Spinal cord (tissue), 9 donors: ENCODE measurements at regions not wholly inside any gene's neighbourhood (a gene's known extent, or its start where the extent isn't known, plus 50 kb on each side); places are given as distances from the start of the nearest gene placed in this dataset.
"Not testable (repeated sequence)": the region's sequence is repeated elsewhere in the genome, so short reads cannot be mapped to it uniquely, and the experiment has no call there.

ENCODE experiments used
- DNase-seq, 6 donors: peaks; one replicate each; pipeline versions ENCODE4 v3.0.0 to v3.0.0-alpha.2; 2013 to 2015; ENCODE audit warnings: low spot score in 6 of 6, low read depth in 4 of 6
- H3K27ac ChIP-seq: one replicate; pipeline ENCODE4 v1.5.1; 2013; ENCODE audit warnings: low read depth, low read length, control low read depth
- H3K27me3 ChIP-seq: one replicate; pipeline ENCODE4 v1.6.1; 2013; ENCODE audit warnings: low read length; ENCODE audit not compliant: control insufficient read depth, insufficient read depth
- H3K36me3 ChIP-seq: one replicate; pipeline ENCODE4 v1.6.1; 2013; ENCODE audit warnings: low read length; ENCODE audit not compliant: control insufficient read depth, insufficient read depth
- H3K4me1 ChIP-seq: one replicate; pipeline ENCODE4 v1.6.1; 2013; ENCODE audit warnings: low read length; ENCODE audit not compliant: control insufficient read depth, insufficient read depth
- H3K4me3 ChIP-seq: one replicate; pipeline ENCODE4 v1.5.1; 2013; ENCODE audit warnings: low read depth, low read length, control low read depth
- H3K9me3 ChIP-seq: one replicate; pipeline ENCODE4 v1.6.1; 2013; ENCODE audit warnings: low read length; ENCODE audit not compliant: control insufficient read depth, insufficient read depth
- WGBS: methylation state at CpG from one replicate; pipeline ENCODE4 v1.1.5; 2013; ENCODE audit warnings: missing lambda C conversion rate; ENCODE audit not compliant: insufficient coverage; 5-methylcytosine and 5-hydroxymethylcytosine counted together
- donor health status: healthy.

DNA sequence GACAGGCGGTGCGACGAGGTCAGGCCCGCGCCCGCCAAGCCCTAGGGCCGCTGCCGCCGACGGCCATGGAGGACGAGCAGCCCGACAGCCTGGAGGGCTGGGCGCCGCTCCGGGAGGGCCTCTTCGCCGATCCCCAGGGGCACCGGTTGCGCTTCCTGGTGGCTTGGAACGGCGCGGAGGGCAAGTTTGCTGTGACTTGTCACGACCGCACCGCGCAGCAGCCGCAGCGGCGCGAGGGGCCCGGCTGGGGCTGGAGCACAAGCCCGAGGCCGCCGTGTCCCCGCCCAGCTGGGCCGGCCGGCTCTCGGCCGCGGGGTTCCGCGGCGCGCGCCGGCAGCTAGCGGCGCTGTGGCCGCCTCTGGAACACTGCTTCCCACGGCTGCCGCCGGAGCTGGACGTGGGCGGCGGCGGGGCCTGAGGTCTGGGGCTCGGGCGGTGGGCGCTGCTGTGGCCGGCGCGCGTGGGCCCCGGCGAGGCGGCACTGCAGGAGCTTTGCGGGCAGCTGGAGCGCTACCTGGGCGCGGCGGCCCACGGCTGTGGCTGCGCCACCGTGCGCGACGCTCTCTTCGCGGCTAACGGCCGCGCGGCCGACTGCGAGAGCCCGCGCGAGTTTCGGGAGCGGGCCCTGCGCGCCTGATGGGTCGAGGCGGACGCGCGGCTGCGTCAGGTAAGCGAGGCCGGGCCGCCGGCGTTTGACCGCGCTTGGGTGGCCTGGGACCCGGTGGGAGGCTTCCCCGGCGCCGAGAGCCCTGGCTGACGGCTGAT is 122.0 kb upstream of the NIPA1 start:
- not testable (repeated sequence) for H3K36me3 ChIP-seq, H3K9me3 ChIP-seq, H3K27me3 ChIP-seq, H3K4me1 ChIP-seq
- peak overlapping the region; percentile 44 for H3K4me3 ChIP-seq
- H3K27ac ChIP-seq, result peak overlapping the region; percentile 61
- peak in 3 of 6 donors; percentile 7 to 57 (median 48) for DNase-seq
- under 1% methylated on average over 94 of the region's 110 CpGs for WGBS

DNA sequence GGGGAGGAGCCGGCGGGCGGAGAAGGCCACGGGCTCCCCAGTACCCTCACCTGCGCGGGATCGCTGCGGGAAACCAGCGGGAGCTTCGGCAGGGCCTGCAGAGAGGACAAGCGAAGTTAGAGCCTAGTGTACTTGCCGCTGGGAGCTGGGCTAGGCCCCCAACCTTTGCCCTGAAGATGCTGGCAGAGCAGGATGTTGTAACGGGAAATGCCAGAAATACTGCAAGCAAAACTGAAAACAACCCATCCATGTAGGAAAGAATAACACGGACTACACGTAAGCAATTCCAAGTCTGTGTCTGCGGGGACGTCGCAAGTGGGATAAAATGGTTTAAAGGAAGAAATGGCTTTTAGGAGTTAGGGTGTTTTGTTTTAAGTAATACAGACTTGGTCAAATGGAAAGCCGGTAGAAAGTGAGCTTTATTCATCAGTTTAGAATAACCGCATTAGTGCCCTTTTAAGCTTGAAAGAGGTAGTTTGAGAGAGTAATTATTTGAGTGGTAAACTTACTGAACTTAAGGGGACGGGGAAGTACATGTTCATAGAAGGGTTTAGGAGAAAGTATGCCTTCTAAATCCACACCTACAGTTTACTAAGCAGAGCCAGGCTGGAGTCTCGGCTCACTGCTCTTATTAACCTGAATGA is 121.3 kb upstream of the NIPA1 start:
- Histone ChIP-seq H3K4me3 (peak overlapping the region; percentile 44), H3K27ac (peak overlapping the region; percentile 61)
- H3K9me3 ChIP-seq, H3K27me3 ChIP-seq, H3K4me1 ChIP-seq, H3K36me3 ChIP-seq: not testable (repeated sequence)
- DNase-seq, result peak in 3 of 6 donors; percentile 4 to 46 (median 29)
- 0% methylated on average over 1 of the region's 22 CpGs for WGBS

DNA sequence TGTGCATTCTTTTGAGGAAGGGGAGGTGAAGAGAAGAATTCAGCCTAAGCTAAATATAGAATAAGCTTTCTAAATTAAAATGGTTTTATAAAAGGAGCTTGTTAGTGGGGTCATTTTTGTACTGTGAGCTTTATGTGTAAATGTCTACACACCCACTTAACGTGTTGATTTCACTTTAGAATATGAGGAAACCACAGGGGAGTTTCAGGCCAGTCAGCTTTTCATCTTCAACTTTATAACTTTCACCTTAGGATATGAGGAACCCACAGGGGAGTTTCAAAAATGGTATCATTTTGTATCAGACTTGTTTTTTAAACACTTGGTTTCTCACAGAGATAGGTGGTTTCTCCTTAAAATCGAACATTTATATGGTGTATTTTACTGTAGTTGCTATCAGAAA is 120.7 kb upstream of the NIPA1 start:
- not testable (repeated sequence) for H3K4me1 ChIP-seq, H3K36me3 ChIP-seq, H3K27me3 ChIP-seq, DNase-seq, H3K9me3 ChIP-seq
- H3K27ac ChIP-seq, result peak overlapping the region; percentile 61
- no CpG with 5 or more reads among the region's 2 CpGs for WGBS
- peak overlapping the region; percentile 44 for H3K4me3 ChIP-seq

DNA sequence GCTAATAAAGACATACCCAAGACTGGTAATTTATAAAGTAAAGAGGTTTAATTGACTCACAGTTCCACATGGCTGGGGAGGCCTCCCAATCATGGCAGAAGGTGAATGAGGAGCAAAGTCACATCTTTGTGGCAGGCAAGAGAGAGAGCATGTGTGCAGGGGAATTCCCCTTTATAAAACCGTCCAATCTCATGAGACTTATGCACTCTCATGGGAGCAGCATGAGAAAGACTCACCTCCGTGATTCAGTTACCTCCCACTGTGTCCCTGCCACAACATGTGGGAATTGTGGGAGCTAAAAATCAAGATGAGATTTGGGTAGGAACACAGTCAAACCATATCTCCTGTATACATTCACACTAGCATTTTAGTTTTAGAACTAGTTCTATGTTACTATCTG is 101.7 kb upstream of the NIPA1 start:
- not testable (repeated sequence) for H3K4me1 ChIP-seq, H3K27me3 ChIP-seq, H3K36me3 ChIP-seq, H3K27ac ChIP-seq, DNase-seq, H3K4me3 ChIP-seq, H3K9me3 ChIP-seq
- no CpG with 5 or more reads among the region's 2 CpGs for WGBS

DNA sequence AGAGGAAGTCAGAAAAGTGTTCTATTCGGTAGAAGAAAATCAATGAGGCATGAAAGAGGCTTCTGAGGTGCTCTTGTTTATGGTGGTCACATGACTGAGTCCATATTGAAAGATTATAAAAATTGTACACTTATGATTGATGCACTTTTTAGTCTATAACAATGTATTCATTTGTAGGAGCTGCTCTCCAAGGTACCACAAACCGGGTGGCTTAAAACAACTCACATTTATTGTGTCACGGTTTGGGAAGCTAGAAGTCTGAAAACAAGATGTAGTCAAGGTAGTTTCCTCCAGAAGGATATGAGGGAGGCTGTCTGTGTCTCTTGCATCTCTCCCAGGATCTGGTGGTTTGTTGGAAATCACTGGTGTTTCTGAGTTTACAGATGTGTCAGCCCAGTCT is 86.6 kb upstream of the NIPA1 start:
- not testable (repeated sequence) for H3K36me3 ChIP-seq, H3K27ac ChIP-seq, DNase-seq, H3K4me1 ChIP-seq, H3K27me3 ChIP-seq, H3K4me3 ChIP-seq, H3K9me3 ChIP-seq
- WGBS, result 80% methylated on average over 1 of the region's 3 CpGs

DNA sequence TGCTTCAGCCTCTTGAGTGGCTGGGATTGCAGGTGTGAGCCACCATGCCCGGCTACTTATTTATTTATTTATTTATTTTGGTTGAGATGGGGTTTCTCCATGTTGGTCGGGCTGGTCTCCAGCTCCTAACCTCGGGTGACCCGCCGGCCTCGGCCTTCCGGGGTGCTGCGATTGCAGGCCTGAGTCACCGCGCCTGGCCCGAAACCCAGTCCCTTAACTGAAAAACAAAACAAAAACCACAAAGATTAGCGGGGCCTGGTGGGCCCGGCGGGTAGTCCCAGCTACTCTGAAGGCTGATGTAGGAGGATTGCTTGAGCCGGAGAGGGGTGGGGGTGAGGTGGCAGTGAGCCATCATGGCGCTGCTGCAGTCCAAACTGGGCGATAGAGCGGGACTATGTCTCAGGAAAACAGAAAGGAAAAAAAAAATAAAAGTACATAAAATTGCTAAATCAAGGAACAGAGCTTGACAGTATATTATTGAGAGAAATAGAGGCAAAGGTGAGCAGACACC is 75.6 kb upstream of the NIPA1 start:
- 80% methylated on average over 1 of the region's 18 CpGs for WGBS

DNA sequence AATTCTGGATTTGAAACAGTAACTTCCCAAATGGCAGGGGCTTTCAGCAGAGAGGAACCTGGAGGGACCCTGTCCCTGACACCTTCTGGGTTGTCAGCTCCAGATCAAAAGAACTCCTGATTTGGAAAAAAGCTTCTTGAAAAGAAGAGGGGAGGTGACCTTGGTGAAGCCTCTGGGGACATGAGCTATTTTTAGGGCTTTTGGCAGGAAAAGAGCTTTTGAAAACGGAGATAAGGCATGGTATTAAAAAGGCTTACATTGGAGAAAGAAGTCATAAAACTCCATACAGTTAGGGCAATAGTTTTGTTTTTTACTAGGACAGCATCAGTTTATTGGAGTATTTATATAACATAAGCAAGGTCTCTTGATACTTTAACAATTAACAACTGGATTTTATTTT is 72.5 kb upstream of the NIPA1 start:
- no CpG with 5 or more reads among the region's 1 CpG for WGBS
- DNase-seq, H3K27me3 ChIP-seq, H3K4me1 ChIP-seq, H3K36me3 ChIP-seq, H3K9me3 ChIP-seq, H3K27ac ChIP-seq, H3K4me3 ChIP-seq: not testable (repeated sequence)

More for the DNA sequence above, 75.6 kb upstream of the NIPA1 start:
- not testable (repeated sequence) for H3K4me3 ChIP-seq, H3K27ac ChIP-seq, H3K27me3 ChIP-seq, H3K4me1 ChIP-seq, H3K9me3 ChIP-seq, H3K36me3 ChIP-seq, DNase-seq

DNA sequence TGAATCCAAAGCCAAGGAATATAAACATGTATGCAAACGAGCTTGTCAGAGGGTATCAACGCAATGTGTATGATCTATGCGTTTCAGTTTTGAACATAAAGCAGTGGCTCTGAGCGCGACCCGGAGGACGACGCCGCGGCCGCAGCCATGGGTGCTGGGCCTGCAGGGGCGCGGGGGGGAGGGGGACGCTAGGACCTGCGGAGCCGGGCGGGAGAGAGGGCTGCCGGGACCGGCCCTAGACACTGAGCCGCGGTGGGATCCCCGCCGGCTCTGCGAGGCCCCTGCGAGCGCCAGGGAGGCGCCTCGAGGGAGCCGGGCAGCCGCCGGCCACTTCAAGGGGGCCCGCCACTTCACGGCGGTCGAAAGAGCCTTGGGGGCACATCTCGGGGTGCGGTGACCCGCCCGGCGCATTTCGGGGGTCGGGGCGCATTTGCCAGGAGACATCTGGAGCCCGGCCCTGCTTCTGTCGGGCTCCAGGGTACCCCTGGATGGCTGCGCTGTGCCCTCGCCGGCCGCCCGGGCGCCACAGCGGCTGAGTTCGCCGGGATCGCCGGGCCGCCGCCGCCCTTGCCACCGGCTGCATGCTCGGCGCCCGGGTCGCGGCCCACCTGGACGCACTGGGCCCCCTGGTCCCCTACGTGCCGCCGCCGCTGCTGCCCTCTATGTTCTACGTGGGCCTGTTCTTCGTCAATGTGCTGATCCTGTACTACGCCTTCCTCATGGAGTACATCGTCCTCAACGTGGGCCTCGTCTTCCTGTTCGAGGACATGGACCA is 71.9 kb upstream of the NIPA1 start:
- H3K9me3 ChIP-seq, H3K36me3 ChIP-seq, H3K4me3 ChIP-seq, H3K27me3 ChIP-seq, H3K27ac ChIP-seq, H3K4me1 ChIP-seq: not testable (repeated sequence)
- 3% methylated on average over 44 of the region's 77 CpGs for WGBS
- DNase-seq, result peak in 1 of 6 donors; percentile 1

DNA sequence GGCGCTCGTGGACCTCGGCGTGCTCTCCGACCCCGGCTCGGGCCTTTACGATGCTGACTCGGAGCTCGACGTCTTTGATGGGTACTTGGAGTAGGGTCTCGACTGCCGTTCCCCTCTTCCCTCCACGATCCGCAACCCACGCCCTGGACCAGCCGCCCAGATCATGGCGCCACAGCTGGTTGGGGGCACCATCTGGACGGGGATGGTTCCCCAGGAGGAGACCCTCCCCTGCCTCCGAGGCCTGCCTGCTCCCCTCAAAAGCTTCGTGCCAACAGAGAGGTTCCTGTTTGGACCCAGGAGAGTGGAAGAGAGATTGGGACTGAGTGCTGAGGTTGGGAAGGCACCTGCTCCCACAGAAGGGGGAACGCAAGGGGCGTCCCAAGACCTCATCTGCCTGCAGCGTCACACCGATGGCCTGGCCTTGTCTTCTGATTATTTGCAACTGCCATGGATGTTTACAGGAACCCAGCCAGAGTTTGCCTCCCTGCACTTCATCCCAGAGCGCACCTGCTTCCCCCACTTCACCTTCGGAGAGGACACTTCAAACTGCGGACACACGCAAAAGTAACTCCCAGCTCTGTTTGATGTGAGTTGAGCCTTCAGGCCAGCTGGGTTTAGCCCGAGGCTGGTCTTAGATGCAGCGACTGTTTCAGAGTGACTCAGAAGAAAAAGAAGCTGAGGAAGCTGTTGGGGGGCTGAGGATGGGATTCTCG is 71.2 kb upstream of the NIPA1 start:
- WGBS, result 39% methylated on average over 14 of the region's 32 CpGs
- H3K4me1 ChIP-seq, H3K36me3 ChIP-seq, H3K9me3 ChIP-seq, H3K4me3 ChIP-seq, DNase-seq, H3K27ac ChIP-seq, H3K27me3 ChIP-seq: not testable (repeated sequence)
